Endothelial cell of umbilical vein (primary cell): ENCODE measurements at regions not wholly inside any gene's neighbourhood (a gene's known extent, or its start where the extent isn't known, plus 50 kb on each side); places are given as distances from the start of the nearest gene placed in this dataset.

Experiments used
- BruUV-seq: library from RNA; stranded (reverse); fragments of 400-500 nt; replicated peaks from 2 replicates; lab custom pipeline; 2021; lab: Mats Ljungman, UMichigan
- CTCF ChIA-PET: fragments of 300-600, 350-600 bp; sonication (Branson Sonifier 250); formaldehyde crosslinking; loops from one replicate; lab custom pipeline; 2021; ENCODE audit warnings: antibody characterized with exemption, inconsistent platforms; lab: Charles Lee
- POLR2A ChIA-PET: fragments of 300-600, 350-600 bp; sonication (Branson Sonifier 250); formaldehyde crosslinking; loops from one replicate; lab custom pipeline; 2021; ENCODE audit warnings: antibody characterized with exemption, inconsistent platforms; lab: Charles Lee
- DNase-seq: peaks from one replicate; pipeline ENCODE4 v3.0.0-alpha.2; 2011; ENCODE audit warnings: low read depth, low spot score
- FAIRE-seq: peaks from 2 replicates; lab custom pipeline; 2011; peaks lifted over from hg19 to GRCh38; lab: Jason Lieb, UNC
- H2AFZ ChIP-seq: 2 replicates; pipeline ENCODE4 v1.6.0; 2012; ENCODE audit warnings: low read depth, low read length, control low read depth, inconsistent platforms
- H3K27ac ChIP-seq: 2 replicates; pipeline ENCODE4 v1.5.1; 2011; ENCODE audit warnings: low read depth, mild to moderate bottlenecking, control low read depth, low read length, moderate library complexity; ENCODE audit not compliant: insufficient read depth
- H3K27me3 ChIP-seq, 2 experiments: 2 replicates each; pipeline versions ENCODE4 v1.6.0 to v1.6.1; 2011; ENCODE audit warnings: low read length in 2 of 2, mixed read lengths in 1 of 2; ENCODE audit not compliant: control insufficient read depth in 2 of 2, insufficient read depth in 2 of 2
- H3K36me3 ChIP-seq, 2 experiments: 2 replicates in 1 of 2; 3 replicates in 1 of 2; pipeline ENCODE4 v1.5.1; 2011; ENCODE audit warnings: low read length in 2 of 2, mild to moderate bottlenecking in 1 of 2, moderate library complexity in 1 of 2; ENCODE audit not compliant: control insufficient read depth in 2 of 2, insufficient read depth in 2 of 2; ENCODE audit errors: extremely low read depth in 1 of 2
- H3K4me1 ChIP-seq: 3 replicates; pipeline ENCODE4 v1.5.1; 2011; ENCODE audit warnings: mild to moderate bottlenecking, low read length; ENCODE audit not compliant: control insufficient read depth, insufficient read depth; ENCODE audit errors: extremely low read depth
- H3K4me2 ChIP-seq: 2 replicates; pipeline ENCODE4 v1.6.1; 2011; ENCODE audit warnings: low read length, control low read depth, mixed read lengths; ENCODE audit not compliant: insufficient read depth
- H3K4me3 ChIP-seq, 3 experiments: fragments of 200-600 bp in 1 of 3; sonication (generic), shearing (Covaris generic) in 1 of 3; replicated peaks in 1 of 3; 2 replicates each; pipeline ENCODE4 v1.5.1; 2011 to 2016; ENCODE audit warnings: control low read depth in 3 of 3, low read length in 3 of 3, mild to moderate bottlenecking in 2 of 3, inconsistent platforms in 1 of 3, low read depth in 1 of 3, moderate library complexity in 1 of 3; ENCODE audit not compliant: insufficient read depth in 1 of 3
- H3K79me2 ChIP-seq: 2 replicates; pipeline ENCODE4 v1.6.0; 2012; ENCODE audit warnings: low read length, inconsistent platforms; ENCODE audit not compliant: control insufficient read depth, insufficient read depth
- H3K9ac ChIP-seq: replicated peaks from 2 replicates; pipeline ENCODE3; 2011; ENCODE audit warnings: low read length, control low read depth; ENCODE audit not compliant: insufficient read depth; ENCODE audit errors: extremely low read depth
- H3K9me1 ChIP-seq: replicated peaks from 3 replicates; pipeline ENCODE4 v1.6.0; 2011; ENCODE audit warnings: mild to moderate bottlenecking, low read length; ENCODE audit not compliant: control insufficient read depth, insufficient read depth; ENCODE audit errors: extremely low read depth
- H3K9me3 ChIP-seq: replicated peaks from 2 replicates; pipeline ENCODE4 v1.5.1; 2012; ENCODE audit warnings: low read length, inconsistent platforms; ENCODE audit not compliant: control insufficient read depth, insufficient read depth
- H4K20me1 ChIP-seq: replicated peaks from 2 replicates; pipeline ENCODE3; 2011; ENCODE audit warnings: mild to moderate bottlenecking, low read length; ENCODE audit not compliant: control insufficient read depth, insufficient read depth; ENCODE audit errors: extremely low read depth
- EZH2 ChIP-seq: IDR thresholded peaks from 2 replicates; pipeline ENCODE4 v1.6.1; 2012; ENCODE audit warnings: borderline replicate concordance, low read depth, mild to moderate bottlenecking, moderate library complexity, low read length, inconsistent platforms; ENCODE audit not compliant: severe bottlenecking
- FOS ChIP-seq: IDR thresholded peaks from 2 replicates; pipeline ENCODE4 v1.6.1; 2011; ENCODE audit warnings: mild to moderate bottlenecking, low read length, moderate library complexity, borderline replicate concordance; ENCODE audit not compliant: insufficient read depth
- GATA2 ChIP-seq: IDR thresholded peaks from 2 replicates; pipeline ENCODE4 v1.7.0; 2011; ENCODE audit warnings: low read depth, mild to moderate bottlenecking, moderate library complexity, mixed read lengths, low read length; ENCODE audit not compliant: insufficient read length, insufficient read depth
- MYC ChIP-seq: IDR thresholded peaks from one replicate; pipeline ENCODE4 v1.6.1; 2011; ENCODE audit warnings: mild to moderate bottlenecking, low read depth, low read length
- POLR2A ChIP-seq: IDR thresholded peaks from 2 replicates; pipeline ENCODE4 v1.6.1; 2012; ENCODE audit warnings: low read depth, mild to moderate bottlenecking, control low read depth, low read length
- POLR2AphosphoS5 ChIP-seq: IDR thresholded peaks from 2 replicates; pipeline ENCODE4 v1.6.1; 2012; ENCODE audit warnings: low read depth, mild to moderate bottlenecking, control low read depth, low read length, moderate library complexity; ENCODE audit not compliant: insufficient read depth
- dilution Hi-C: fragments of 300-500 bp; cut with MboI; formaldehyde crosslinking; loops from one replicate; pipeline ENCODE4 v1.15.0; 2019; ENCODE audit warnings: low sequenced_read_pairs; ENCODE audit not compliant: extremely low pct_ligation_motif_present
- intact Hi-C: fragments of 100-400 bp; cut with micrococcal nuclease; formaldehyde crosslinking; loops from one replicate; pipeline ENCODE4 v1.10.0; 2022
- TF ChIP-seq, protein P1 (sequence below): IDR thresholded peaks from 2 replicates; pipeline ENCODE4 v1.6.1; 2011; ENCODE audit not compliant: insufficient read depth, insufficient read length
- TF ChIP-seq, protein P2 (sequence below), 2 donors: IDR thresholded peaks; 1 replicate in 1 of 2; 2 replicates in 1 of 2; pipeline ENCODE4 v1.5.1; 2011; ENCODE audit warnings: low read length in 2 of 2, mild to moderate bottlenecking in 2 of 2, moderate library complexity in 2 of 2, control low read depth in 1 of 2, inconsistent platforms in 1 of 2, low read depth in 1 of 2; ENCODE audit not compliant: insufficient read depth in 1 of 2; ENCODE audit errors: extremely low read depth in 1 of 2

- CTCF ChIA-PET: no interaction called here
- DNase-seq (no peak), FAIRE-seq (no peak)
- H3K9me1 ChIP-seq: no peaks in the 10 kb centered on the region
- TF ChIP-seq FOS (no peak), POLR2A (no peak), GATA2 (no peak), MYC (no peak), POLR2AphosphoS5 (no peak), EZH2 (no peak)
- TF ChIP-seq, protein P1, sequence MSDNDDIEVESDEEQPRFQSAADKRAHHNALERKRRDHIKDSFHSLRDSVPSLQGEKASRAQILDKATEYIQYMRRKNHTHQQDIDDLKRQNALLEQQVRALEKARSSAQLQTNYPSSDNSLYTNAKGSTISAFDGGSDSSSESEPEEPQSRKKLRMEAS: no peak
- TF ChIP-seq, protein P2, sequence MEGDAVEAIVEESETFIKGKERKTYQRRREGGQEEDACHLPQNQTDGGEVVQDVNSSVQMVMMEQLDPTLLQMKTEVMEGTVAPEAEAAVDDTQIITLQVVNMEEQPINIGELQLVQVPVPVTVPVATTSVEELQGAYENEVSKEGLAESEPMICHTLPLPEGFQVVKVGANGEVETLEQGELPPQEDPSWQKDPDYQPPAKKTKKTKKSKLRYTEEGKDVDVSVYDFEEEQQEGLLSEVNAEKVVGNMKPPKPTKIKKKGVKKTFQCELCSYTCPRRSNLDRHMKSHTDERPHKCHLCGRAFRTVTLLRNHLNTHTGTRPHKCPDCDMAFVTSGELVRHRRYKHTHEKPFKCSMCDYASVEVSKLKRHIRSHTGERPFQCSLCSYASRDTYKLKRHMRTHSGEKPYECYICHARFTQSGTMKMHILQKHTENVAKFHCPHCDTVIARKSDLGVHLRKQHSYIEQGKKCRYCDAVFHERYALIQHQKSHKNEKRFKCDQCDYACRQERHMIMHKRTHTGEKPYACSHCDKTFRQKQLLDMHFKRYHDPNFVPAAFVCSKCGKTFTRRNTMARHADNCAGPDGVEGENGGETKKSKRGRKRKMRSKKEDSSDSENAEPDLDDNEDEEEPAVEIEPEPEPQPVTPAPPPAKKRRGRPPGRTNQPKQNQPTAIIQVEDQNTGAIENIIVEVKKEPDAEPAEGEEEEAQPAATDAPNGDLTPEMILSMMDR (IDR thresholded peaks at IDR 0.05; ENCODE audit: extremely low read depth in 1 of 2, insufficient read depth in 1 of 2, low read depth in 1 of 2, low read length in 2 of 2): no peak
- no TSS peak for BruUV-seq
- no peak overlapping the region for H2AFZ ChIP-seq
- no peak overlapping the region for H3K9ac ChIP-seq
- H3K27ac ChIP-seq: no peak overlapping the region
- dilution Hi-C loops: no loop called here
- no peaks in the 10 kb centered on the region for H3K79me2 ChIP-seq
- no peaks in the 10 kb centered on the region for H4K20me1 ChIP-seq
- H3K4me1 ChIP-seq: no peaks in the 10 kb centered on the region
- no peak overlapping the region for H3K4me2 ChIP-seq
- no peaks in the 10 kb centered on the region for H3K27me3 ChIP-seq
- POLR2A ChIA-PET: interaction anchor here (0.7 kb wide), 1 partner anchor 10 kb away, joined by 3 read pairs; no protein-coding TSS in a partner anchor
- intact Hi-C loops: no loop called here
- H3K36me3 ChIP-seq: no peaks in the 10 kb centered on the region
- H3K9me3 ChIP-seq: no peaks in the 10 kb centered on the region
- H3K4me3 ChIP-seq: no peak overlapping the region
Measured at GRCh38 chr5:58150926-58151325, 309.0 kb downstream of the PLK2 start.
